IPS-15b (cell line): ENCODE measurements at regions not wholly inside any gene's neighbourhood (a gene's known extent, or its start where the extent isn't known, plus 50 kb on each side); places are given as distances from the start of the nearest gene placed in this dataset.
"Not testable (repeated sequence)": the region's sequence is repeated elsewhere in the genome, so short reads cannot be mapped to it uniquely, and the experiment has no call there.

Source experiments
- H3K27me3 ChIP-seq: one replicate; pipeline ENCODE4 v1.6.1; 2013; ENCODE audit warnings: low read length; ENCODE audit not compliant: control insufficient read depth, insufficient read depth
- H3K36me3 ChIP-seq: one replicate; pipeline ENCODE4 v1.6.1; 2013; ENCODE audit warnings: low read length; ENCODE audit not compliant: control insufficient read depth, insufficient read depth
- H3K4me1 ChIP-seq: one replicate; pipeline ENCODE4 v1.6.1; 2013; ENCODE audit warnings: mild to moderate bottlenecking, low read length; ENCODE audit not compliant: control insufficient read depth, insufficient read depth
- H3K4me3 ChIP-seq: one replicate; pipeline ENCODE4 v1.5.1; 2013; ENCODE audit warnings: low read depth, low read length
- H3K9ac ChIP-seq: one replicate; pipeline ENCODE4 v1.6.1; 2013; ENCODE audit warnings: low read depth, mild to moderate bottlenecking, low read length
- H3K9me3 ChIP-seq: one replicate; pipeline ENCODE4 v1.6.1; 2013; ENCODE audit warnings: mild to moderate bottlenecking, low read length; ENCODE audit not compliant: control insufficient read depth, insufficient read depth

GRCh38 chr2:31696068-31696467, 115.3 kb upstream of the SRD5A2 start:
- Histone ChIP-seq H3K4me3 (no peak overlapping the region), H3K9me3 (peaks cover 32% of the 10 kb centered on the region), H3K4me1 (no peaks in the 10 kb centered on the region), H3K27me3 (no peaks in the 10 kb centered on the region), H3K9ac (no peak overlapping the region), H3K36me3 (no peaks in the 10 kb centered on the region)

GRCh38 chr2:31694444-31694843, 113.7 kb upstream of the SRD5A2 start:
- Histone ChIP-seq H3K9ac (no peak overlapping the region), H3K4me3 (no peak overlapping the region), H3K9me3 (peaks cover 32% of the 10 kb centered on the region), H3K36me3 (no peaks in the 10 kb centered on the region), H3K27me3 (no peaks in the 10 kb centered on the region), H3K4me1 (no peaks in the 10 kb centered on the region)

DNA sequence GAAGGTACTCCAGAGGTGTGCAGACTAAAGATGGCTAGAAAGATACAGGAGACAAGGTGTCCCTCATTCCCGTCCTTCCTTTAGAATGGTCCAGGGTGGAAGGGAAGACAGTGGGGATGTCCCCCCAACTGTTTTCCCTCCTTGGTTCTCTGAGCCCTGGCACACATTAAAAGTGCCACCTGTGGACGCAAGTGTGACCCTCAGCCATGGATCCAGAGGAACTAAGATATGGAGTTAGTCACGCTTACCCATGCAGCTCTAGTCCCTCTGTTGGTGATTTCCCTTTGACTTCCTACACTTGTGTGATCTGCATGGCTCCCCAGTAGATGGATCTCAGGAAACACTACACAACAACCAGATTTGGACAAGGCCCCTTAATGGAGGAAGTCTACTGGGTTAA, 113.1 kb upstream of the SRD5A2 start:
- H3K9me3 ChIP-seq: peaks cover 32% of the 10 kb centered on the region
- no peak overlapping the region for H3K9ac ChIP-seq
- H3K4me3 ChIP-seq: no peak overlapping the region
- no peaks in the 10 kb centered on the region for H3K36me3 ChIP-seq
- H3K27me3 ChIP-seq: no peaks in the 10 kb centered on the region
- H3K4me1 ChIP-seq: no peaks in the 10 kb centered on the region

DNA sequence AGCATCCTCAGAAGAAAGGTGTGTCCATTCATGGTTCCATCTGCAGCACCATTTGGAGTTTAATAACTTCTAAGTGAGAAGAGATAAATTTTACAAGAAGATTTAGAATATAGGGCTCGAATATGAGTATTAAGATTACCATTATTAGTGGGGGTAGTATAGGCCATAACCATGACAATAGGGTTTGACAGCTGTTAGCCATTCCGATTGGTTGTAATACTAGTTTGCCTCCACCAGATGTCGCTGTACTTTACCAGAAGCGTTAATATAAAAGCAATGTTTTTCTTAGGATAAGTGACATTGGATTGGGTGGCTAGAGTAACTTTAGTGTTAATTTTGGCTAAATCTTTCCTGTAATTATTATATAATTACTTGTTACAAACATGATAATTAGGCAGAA, 107.5 kb upstream of the SRD5A2 start:
- Histone ChIP-seq H3K27me3 (no peaks in the 10 kb centered on the region), H3K4me1 (no peaks in the 10 kb centered on the region), H3K4me3 (no peak overlapping the region), H3K36me3 (no peaks in the 10 kb centered on the region), H3K9me3 (peaks cover 16% of the 10 kb centered on the region), H3K9ac (no peak overlapping the region)

DNA sequence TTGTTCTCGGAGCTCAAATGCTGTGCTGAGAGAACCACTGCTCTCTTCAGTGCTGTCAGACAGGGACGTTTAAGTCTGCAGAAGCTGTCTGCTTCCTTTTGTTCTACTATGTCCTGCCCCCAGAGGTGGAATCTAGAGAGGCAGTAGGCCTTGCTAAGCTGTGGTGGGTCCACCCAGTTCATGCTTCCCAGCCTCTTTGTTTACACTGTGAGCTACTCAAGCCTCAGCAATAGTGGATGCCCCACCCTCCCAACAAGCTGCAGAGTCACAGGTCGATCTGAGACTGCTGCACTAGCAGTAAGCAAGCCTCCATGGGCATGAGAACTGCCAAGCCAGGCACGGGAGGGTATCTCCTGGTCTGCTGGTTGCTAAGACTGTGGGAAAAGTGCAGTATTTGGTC, 102.8 kb upstream of the SRD5A2 start:
- not testable (repeated sequence) for H3K36me3 ChIP-seq, H3K27me3 ChIP-seq, H3K9ac ChIP-seq, H3K4me1 ChIP-seq, H3K9me3 ChIP-seq, H3K4me3 ChIP-seq

DNA sequence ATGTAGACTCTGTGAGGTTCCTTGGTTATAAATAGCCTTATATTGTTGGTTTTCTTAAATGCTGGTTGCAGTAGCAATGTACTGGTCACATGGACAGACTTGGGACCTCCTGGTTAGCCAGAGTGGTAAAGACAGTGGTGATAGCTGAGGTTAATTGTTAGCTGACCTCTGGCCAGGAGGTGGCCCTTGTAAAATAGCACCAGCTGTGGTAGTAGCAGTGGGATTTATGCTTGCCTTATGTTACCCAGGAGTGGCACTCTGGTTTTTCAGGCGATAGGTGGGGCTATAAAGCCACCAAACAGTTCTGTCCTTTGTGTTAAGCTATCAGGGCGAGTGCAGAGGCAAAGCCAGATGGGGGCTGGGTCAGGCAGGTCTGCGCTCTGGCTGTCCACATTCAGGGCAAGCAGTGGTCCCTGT, 94.8 kb upstream of the SRD5A2 start:
- no peaks in the 10 kb centered on the region for H3K4me1 ChIP-seq
- no peaks in the 10 kb centered on the region for H3K36me3 ChIP-seq
- H3K27me3 ChIP-seq: no peaks in the 10 kb centered on the region
- H3K4me3 ChIP-seq: no peak overlapping the region
- H3K9me3 ChIP-seq: no peaks in the 10 kb centered on the region
- no peak overlapping the region for H3K9ac ChIP-seq

DNA sequence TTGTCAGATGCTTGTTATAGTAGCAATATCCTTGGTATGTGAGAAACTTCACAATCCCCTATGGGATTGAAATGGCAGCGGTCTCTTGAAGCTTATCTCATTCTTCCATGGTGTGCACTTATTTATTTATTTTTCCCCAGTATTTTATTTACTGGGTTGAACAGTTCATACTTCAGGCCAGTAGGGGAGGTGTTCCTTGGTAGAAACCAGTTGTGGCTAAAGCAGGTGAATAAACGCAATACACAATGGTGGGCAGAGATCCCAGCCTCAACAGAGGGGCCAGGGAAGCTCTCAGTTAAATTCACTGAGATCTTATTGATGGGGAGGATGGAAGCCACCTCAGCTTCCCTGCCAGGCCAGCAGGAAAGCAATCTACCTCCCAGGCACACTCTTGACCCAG, 93.7 kb upstream of the SRD5A2 start:
- no peaks in the 10 kb centered on the region for H3K4me1 ChIP-seq
- no peak overlapping the region for H3K9ac ChIP-seq
- H3K36me3 ChIP-seq: no peaks in the 10 kb centered on the region
- no peaks in the 10 kb centered on the region for H3K27me3 ChIP-seq
- no peak overlapping the region for H3K4me3 ChIP-seq
- no peaks in the 10 kb centered on the region for H3K9me3 ChIP-seq

DNA sequence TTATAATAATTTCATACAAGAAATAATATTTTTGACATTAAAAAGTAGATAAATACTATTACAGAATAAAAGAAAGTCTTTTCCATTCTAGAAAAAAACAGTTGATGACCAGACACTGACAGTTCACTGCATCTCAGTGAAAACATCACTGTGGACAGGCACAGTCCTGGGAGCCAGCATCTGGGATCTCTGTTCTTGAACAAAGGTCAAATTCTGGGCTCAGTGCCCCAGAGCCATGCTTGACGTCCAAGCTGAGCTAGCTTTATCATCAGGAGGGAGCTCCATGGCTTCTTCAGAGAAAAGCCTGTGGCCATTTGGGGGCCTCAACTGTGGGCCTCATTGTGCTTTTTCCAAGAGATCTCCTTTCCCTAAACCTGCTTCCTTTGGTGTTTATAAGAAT, 86.1 kb upstream of the SRD5A2 start:
- Histone ChIP-seq H3K9ac (no peak overlapping the region), H3K27me3 (no peaks in the 10 kb centered on the region), H3K36me3 (no peaks in the 10 kb centered on the region), H3K4me3 (no peak overlapping the region), H3K9me3 (no peaks in the 10 kb centered on the region), H3K4me1 (no peaks in the 10 kb centered on the region)

GRCh38 chr2:31664949-31665724, 84.4 kb upstream of the SRD5A2 start:
- Histone ChIP-seq H3K27me3 (no peaks in the 10 kb centered on the region), H3K9ac (no peak overlapping the region), H3K4me3 (no peak overlapping the region)

GRCh38 chr2:31660812-31661335, 80.1 kb upstream of the SRD5A2 start:
- Histone ChIP-seq H3K9me3 (no peaks in the 10 kb centered on the region), H3K36me3 (no peaks in the 10 kb centered on the region), H3K4me1 (no peaks in the 10 kb centered on the region), H3K9ac (no peak overlapping the region), H3K27me3 (no peaks in the 10 kb centered on the region), H3K4me3 (no peak overlapping the region)

More at GRCh38 chr2:31664949-31665724, 84.4 kb upstream of the SRD5A2 start:
- Histone ChIP-seq H3K9me3 (no peaks in the 10 kb centered on the region), H3K4me1 (no peaks in the 10 kb centered on the region), H3K36me3 (no peaks in the 10 kb centered on the region)

GRCh38 chr2:31660165-31660564, 79.4 kb upstream of the SRD5A2 start:
- Histone ChIP-seq H3K36me3 (no peaks in the 10 kb centered on the region), H3K27me3 (no peaks in the 10 kb centered on the region), H3K4me1 (no peaks in the 10 kb centered on the region), H3K9me3 (no peaks in the 10 kb centered on the region), H3K9ac (no peak overlapping the region), H3K4me3 (no peak overlapping the region)

GRCh38 chr2:31654241-31654640, 73.5 kb upstream of the SRD5A2 start:
- Histone ChIP-seq H3K9ac (no peak overlapping the region), H3K9me3 (no peaks in the 10 kb centered on the region), H3K4me1 (no peaks in the 10 kb centered on the region), H3K4me3 (no peak overlapping the region), H3K27me3 (no peaks in the 10 kb centered on the region), H3K36me3 (no peaks in the 10 kb centered on the region)
